HG03457 (cell line): ENCODE measurements at regions not wholly inside any gene's neighbourhood (a gene's known extent, or its start where the extent isn't known, plus 50 kb on each side); places are given as distances from the start of the nearest gene placed in this dataset.

Experiments used
- ATAC-seq: cut with Tn5 transposase; IDR thresholded peaks from one replicate; pipeline ENCODE4 v1.9.1; 2021; ENCODE audit warnings: moderate number of reproducible peaks; ENCODE audit not compliant: unreplicated experiment

DNA sequence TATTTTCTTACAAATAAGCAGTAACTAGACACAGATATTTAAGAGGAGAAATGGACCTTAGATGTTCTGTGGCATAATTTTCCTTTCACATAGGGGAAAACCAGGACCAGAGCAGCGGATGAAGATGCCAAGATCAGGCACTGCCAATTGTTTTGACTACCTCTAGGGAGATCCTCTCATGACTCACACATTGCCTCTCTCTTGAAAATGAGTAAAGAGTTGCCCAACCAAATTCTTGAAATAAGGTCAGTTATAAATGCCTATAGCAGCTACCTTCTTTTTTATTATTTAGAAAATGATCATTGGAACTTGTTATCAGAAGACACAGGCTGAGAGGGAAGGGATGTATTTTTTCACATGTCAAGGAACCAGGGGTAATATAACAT lies 263.4 kb upstream of the PLEKHG7 start:
- ATAC-seq, result no peak

DNA sequence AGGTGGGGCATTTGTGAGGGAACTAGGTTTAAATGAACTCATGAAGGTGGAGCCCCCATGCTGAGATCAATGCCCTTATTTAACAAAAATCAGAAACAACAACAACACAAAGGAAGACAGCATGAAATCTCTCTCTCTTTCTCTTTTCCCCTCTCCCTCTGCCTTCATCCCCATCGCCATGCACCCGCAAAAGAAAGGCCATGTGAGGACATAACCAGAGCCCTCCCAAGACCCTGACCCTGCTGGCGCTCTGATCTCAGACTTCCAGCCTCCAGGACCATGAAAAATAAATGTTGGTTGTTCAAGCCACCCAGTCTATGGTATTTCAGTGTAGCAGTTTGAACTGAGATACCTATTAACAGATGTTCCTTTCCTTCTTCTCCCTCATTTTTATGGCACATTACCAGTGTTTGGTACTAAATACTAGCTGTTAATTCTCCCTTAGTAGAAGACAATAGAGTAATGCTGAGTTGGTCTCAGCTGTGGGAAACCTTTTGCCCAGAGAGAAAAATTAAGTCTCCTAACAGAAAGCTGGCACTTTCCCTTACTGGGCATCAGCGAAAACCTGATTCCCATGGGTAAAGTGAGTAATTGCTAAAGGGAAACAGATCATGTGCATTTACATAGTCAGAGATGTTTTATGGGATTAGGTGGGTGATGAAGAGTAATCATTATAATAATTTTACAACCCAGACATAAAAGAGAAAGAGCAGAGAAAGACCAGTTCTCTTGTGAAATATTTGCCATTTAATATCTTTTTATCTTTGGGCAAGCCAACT lies 264.0 kb upstream of the PLEKHG7 start:
- ATAC-seq, result no peak

DNA sequence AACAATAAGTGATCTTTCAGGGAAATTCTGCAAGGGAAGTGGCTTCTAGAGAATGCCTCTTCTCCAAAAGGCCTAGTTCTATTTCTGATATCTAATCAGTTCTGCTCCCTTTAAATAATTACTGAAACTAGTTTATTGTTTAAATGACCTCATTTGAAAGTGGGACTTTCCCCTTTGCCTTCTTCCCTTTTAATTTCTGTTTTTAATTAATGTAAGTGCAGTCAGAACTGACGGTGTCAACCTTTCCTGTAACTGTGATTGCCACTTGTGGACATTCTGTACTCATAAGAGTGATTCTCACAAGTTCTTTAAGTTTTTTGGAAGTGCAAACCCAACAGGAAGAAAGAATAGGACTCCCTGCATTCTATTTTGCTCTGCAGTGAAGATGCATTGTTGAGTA lies 265.3 kb upstream of the PLEKHG7 start:
- no peak for ATAC-seq

DNA sequence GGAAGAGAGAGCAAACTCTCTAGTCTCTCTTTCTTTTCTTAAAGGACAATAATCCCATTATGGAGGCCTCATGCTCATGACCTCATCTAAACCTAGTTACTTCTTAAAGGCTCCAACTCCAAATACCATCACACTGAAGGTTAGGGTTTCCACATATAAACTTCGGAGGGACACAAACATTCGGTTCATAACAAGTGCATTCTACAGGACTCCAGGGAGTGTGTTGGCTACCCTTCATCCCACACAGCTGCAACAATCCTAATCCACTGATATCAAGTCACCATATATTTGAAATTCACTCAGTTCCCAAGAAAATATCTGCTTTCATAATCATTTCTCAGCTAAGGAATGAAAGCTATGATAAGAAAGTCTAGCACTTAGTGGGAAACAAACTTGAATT lies 265.9 kb upstream of the PLEKHG7 start:
- no peak for ATAC-seq

DNA sequence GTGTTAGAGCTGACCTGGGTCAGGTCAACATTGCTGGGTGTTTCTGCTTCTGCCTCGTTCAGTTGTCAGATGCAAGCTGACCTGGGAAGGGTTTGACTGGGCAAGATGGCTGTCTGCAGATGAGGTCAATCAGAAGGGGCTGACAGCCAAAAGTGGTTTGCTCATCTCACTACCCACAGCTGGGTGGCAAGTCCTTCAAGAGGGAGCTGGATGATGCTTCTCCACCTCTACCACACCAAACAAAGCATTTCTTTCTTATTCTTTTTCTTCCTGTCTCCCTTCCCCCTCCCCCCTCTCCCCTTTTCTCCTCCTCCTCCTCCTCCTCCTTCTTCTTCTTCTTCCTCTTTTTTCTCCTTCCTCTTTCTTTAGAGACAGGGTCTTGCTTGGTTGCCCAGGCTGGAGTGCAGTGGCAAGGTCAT lies 268.2 kb upstream of the PLEKHG7 start:
- ATAC-seq, result no peak

DNA sequence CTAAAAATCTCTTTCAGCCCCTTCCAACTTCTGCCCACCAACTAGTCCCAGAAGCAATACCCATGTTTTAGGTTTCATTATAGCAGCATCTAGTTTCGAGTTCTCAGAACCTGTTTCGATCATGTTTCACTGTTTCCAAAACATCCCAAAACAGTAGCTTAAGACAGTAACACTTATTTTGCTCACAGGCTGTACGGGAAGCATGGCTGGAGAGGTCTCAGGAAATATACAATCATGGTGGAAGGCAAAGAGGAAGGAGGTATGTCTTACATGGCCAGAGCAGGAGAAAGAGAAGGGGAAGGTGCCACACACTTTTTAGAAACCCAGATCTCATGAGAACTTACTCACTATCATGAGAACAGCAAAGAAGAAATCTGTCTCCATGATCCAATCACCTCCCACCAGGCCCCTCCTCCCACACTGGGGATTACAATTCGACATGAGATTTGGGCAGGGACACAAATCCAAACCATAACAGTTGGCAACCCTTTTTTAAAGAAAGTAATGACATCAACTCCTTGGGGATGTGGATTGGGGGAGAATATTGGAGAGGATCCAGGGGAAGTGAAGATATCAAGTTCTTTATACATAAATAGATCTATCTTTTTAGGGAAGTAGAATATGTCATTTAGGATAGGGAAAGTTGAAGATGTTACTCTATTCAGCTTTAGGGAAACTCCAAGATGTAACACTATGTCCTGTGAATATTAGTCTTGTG lies 269.9 kb upstream of the PLEKHG7 start:
- ATAC-seq, result no peak

DNA sequence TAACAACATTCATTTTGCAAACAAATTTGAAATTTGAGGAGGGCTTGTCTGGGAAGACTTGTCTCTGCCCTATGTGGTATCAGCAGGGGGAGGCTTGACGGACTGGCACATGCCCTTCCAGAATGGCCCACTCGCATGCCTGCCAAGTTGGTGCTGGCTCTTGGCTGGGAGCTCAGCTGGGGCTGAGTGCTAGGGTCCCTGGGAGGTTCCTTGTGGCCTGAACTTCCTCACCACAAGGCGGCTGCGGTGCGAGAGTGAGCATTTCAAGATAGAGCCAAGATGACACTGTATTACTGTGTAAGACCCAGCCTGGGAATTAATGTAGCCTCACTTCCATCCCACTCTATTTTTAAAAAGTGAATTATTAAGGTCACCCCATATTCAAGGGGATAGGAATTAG lies 271.6 kb upstream of the PLEKHG7 start:
- ATAC-seq, result no peak

DNA sequence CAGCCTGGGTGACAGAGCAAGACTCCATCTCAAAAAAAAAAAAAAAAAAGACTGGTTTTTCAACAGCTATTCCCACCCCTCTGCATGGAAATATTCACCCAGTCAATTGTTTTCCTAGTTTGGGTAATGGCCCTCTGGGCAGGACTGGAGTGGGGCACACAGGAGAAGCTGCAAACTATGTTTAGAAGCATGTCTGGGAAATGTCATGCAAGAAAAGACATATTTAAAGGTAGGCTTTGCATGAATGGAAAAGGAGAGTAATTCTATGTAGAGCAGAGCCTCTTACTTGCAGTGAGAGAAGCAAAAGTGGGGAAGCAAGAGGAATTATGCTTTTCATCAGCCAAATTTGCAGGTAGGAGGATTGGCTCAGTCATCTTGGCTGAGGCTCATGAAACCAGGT lies 276.5 kb upstream of the PLEKHG7 start:
- no peak for ATAC-seq

DNA sequence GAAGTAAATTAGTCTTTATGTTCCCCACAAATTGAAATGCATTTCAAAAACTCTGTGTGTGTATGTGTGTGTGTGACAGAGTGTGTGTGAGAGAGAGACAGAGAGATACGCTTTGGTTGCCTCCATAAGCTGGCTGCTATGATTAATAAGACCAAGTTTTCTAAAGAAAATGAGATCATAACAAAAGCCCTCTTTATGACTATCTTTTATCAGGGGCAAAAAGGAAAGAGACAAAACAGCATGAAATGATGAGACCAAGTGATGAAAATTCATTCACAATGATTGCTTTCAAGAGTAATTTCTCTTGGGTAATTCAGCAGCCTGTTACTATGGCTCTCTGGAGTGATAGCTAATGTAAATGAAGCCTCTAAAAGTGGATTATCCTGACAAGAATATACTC lies 277.6 kb upstream of the PLEKHG7 start:
- no peak for ATAC-seq

DNA sequence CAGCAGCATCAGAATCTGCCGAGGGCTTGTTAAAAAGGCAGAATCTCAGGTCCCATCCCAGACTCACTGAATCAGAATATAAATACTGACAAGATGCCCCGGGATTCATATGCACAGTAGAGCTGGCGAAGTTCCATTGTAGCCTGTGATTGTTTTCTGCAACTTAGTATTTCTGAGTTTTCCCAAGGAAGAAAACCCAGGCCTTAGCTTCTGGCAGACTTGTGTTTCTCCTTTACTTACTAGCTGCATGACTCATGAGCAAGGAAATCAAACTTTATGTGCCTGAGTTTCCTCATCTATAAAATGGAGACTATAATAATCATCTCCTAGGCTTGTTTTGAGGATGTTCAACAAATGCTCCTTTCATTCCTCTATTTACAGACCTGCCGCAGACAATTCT lies 278.5 kb upstream of the PLEKHG7 start:
- ATAC-seq, result no peak

DNA sequence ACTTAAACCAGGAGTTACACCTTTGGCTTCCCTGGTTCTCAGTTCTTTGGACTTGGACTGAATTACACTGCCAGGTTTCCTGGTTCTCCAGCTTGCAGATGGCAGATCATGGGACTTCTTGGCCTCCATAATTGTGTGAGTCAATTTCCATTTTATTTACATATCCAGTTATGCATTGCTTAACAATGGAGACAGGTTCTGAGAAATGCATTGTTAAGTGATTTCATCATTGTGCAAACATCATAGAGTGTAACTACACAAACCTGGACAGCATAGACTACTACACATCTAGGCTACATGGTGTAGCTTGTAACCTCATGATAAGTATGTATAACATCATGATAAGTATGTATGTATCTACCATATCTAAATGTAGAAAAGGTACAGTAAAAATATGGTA lies 276.1 kb upstream of the BTG1 start:
- ATAC-seq, result no peak

DNA sequence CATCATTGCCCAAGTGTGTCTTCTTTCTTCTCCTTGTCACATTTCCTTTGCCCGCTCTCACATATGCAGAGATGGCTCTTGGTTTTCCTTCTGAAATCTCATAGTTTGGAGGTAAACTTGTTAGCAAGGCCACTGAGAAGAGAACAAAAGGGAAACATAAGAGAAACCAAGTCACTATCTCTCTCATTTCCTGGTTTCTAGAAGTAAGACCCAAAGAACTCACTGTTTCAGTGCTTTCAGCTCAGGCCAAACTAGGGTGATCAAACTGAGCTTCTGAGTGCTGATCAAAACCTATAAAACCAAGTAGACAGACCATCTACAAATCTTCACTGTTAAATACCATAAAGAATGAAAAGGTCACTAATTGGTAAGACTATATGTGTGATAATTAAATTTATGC lies 275.4 kb upstream of the BTG1 start:
- no peak for ATAC-seq

DNA sequence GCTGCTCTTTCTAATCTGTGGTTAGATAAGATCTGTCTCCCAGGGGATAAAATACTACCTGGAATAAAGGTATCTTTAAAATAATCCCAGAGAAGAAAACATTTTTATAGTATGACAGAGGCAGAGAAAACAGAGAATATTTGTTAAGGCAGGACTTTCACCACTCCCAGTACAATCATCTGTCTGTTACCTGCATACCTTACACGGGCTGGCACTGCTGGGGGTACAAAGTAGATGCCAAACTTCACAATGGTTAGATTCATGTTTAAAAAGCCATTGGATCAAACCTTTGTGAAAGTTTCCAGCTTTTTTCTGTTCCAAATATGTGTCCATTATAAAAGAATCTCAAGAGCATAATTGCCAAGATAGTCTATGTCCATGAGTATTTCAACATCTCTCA lies 273.6 kb upstream of the BTG1 start:
- ATAC-seq, result no peak

DNA sequence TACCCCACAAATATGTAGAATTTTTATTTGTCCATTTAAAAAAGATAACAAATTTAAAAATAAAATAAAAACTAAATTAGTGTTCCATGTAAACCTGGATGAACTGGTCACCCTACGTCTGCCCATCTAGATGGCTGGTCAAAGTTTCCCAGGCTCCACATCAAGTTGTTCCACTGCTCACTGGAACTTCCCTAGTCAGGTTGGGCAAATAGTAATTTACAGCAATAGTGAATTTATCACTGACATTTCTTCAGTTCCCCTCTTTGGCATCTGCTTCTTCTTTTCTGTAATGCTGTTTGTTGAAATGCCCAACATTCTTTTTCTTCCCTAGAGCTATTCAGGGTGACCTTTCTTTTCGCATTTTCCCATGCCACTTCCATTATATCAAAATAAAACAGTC lies 272.7 kb upstream of the BTG1 start:
- no peak for ATAC-seq

DNA sequence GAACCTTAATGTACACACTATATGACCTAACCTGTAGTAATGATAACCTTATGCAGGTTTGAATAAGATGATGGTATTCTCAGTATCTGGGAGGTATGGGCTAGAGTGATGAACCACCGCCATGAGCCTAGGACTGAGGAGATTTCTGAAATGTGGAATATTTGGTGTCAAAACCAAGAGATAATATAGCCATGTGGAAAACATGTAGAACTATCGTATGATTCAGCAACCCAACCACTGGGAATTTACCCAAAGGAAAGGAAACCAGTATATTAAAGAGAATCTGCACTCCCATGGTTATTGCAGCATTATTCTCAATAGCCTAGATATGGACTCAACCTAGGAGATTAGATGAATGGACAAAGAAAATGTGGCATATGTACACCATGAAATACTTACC lies 271.7 kb upstream of the BTG1 start:
- ATAC-seq, result no peak

DNA sequence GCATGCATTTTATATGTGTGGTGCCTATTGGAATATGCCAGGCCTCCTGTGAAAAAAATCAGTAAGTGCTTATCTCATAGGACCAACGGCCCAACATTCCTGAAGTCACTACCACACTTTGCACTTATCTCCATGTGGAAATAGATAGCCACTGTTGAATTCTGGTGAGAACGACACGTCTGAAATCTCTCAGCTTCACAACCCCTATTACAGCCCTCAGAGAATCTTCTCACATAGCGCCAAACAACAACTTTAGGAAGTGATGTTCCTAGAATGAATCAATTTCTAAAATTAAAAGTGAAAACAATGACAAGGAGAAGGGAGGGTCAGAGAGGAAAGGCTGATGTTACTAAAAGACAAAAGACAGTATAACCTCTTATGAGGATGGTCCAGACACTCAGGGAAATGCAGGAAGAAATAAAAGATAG lies 270.8 kb upstream of the BTG1 start:
- no peak for ATAC-seq

DNA sequence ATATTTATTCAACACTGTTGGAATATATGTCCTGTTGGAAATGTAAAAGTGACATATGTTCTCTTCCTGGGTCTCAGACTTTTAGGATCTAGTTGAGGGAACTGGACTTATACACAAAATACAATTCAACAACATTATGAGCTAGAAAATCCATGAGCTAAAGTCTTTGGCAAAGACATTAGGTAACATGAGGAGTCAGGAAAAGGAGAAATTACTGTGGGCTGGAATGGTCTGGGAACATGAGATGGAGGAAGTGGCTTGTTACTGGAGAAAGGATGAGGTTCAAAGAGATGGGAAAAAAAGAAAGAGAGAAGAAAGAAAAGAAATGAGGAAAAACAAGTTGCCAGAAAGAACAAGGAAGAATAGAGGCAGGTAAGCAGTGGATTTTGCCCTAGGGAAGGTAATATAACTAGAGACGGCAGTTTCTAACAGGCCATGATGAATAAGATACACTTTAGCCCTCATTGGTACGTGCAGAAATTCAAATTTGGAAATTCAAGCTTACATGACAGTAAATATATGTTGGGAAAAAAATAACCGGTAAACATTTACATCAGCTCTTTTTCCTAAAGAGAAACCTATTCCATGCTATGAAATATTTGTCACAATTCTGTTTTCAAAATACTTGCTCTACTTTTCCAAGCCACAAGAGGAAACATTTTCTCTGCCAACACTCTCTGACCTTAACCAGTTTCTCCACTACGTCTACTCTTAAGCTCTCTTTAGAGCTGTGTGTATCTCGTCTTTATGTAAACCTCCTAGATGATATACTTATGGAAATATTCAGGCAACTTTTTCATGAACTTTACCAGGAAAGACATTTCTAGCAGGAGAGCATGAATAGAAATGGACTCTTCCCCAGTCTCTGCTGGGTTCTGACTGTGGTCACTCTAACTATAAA lies 268.8 kb upstream of the BTG1 start:
- no peak for ATAC-seq

DNA sequence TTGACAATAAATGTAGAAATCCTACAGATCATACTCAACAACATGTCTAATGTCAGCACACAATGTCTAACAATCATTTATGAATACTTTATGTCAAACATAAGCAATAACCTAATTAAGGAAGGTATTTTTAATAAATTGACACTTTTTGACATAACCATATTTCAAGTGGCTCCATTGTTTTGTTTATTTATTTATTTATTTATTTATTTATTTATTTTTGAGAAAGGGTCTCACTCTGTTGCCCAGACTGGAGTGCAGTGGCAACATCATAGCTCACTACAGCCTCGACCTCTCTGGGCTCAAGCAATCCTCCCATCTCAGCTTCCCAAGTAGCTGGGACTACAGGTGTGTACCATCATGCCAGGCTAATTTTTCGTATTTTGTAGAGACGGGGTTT lies 267.6 kb upstream of the BTG1 start:
- no peak for ATAC-seq

DNA sequence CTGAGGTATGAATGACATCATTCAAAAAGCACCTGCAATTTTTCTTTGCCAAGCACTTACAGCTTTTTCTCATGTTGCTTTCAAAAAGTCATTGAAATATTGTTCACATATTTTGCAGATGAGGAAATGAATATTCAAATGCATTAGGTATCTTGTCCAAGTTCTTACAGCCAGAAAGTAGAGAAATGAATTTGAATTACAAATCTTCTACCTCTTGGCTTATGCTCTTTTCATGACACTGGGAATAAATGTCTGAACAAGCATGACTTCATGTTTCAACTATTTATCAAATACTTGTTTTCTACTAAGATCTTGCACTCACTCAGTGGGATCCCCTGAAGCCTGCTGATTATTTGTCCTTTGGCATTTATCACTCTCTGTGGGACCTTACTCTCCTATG lies 267.2 kb upstream of the BTG1 start:
- ATAC-seq, result no peak

DNA sequence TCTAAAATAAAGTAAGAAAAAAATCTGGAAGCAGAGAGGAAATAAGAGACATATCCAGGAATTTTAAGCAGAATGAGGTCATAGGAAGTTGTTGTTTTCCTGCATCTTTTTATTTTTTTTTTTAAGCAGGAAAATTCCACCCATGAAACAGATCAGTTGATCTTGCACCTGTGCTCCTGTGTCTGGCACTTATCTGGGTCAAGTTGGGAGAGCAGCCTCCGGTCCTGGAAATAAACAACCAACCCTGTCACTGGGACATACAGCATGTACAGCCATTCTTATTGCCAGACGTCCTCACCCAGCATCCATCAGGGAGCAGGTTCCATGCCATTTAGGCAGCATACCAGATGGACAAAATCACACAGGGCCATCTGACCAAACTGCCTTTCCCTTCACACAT lies 266.0 kb upstream of the BTG1 start:
- no peak for ATAC-seq

DNA sequence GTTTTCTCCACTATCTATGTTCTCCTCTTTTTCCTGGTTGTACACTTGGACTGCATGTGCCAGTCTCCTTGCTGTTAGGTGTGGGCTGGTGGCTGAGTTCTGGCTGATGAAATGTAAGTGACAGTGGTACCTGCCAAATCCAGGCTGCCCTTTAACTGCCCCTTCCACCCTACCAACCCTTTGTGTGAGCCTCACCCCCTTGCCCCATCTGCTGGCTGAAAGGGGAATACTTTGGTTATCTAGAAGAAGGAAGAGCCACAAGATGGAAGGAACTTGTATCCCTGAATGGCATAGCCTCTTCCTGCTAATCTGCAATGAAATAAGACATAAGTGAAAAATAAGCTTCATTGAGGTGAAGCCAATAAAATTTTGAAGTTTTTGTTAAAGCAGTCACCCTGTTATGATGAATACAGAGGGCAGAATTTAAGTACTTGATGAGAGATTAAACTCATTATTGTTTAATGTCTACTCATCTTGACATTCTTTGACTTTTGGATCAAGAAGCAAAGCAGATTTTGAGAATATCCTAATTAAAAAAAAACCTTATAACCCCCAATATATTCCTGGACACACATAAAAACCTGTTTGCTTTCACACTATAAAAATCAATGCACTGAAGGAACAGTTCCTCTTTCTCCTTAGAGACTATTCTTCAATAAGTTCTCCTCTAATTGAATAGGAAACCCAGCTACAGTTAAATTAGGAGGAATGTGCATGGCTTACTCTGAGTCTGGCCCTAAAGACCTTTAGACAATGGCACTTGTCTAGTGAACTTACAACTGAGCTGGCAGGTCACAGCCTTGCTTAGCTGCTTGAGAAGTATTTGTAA lies 262.6 kb upstream of the BTG1 start:
- ATAC-seq, result no peak
